A673 (cell line): ENCODE measurements at regions not wholly inside any gene's neighbourhood (a gene's known extent, or its start where the extent isn't known, plus 50 kb on each side); places are given as distances from the start of the nearest gene placed in this dataset.
A peak's percentile ranks its signal among the peaks of the same experiment; 100 is the strongest.

Experiments
- BruUV-seq: library from RNA; stranded (reverse); fragments of 400-500 nt; replicated peaks from 2 replicates; lab custom pipeline; 2021; lab: Mats Ljungman, UMichigan
- CTCF ChIA-PET: fragments of 300-600 bp; sonication (Branson Sonifier 250); formaldehyde crosslinking; loops from one replicate; lab custom pipeline; 2022; ENCODE audit warnings: antibody characterized with exemption; lab: Charles Lee
- POLR2A ChIA-PET: fragments of 300-600 bp; sonication (Branson Sonifier 250); formaldehyde crosslinking; loops from one replicate; lab custom pipeline; 2022; ENCODE audit warnings: antibody characterized with exemption; ENCODE audit not compliant: low non-redundant PET; lab: Charles Lee
- DNase-seq: peaks from one replicate; pipeline ENCODE4 v3.0.0-alpha.2; 2015; ENCODE audit warnings: low spot score
- H3K27ac ChIP-seq: fragments of 200-600 bp; sonication (generic); 2 replicates; pipeline ENCODE4 v1.5.1; 2016; ENCODE audit warnings: mixed run types, low read depth, mild to moderate bottlenecking, mixed read lengths, antibody characterized with exemption, low read length; ENCODE audit not compliant: poor library complexity, severe bottlenecking
- H3K27me3 ChIP-seq: fragments of 200-600 bp; sonication (generic); replicated peaks from 2 replicates; pipeline ENCODE4 v1.6.1; 2017; ENCODE audit warnings: mixed run types, low read depth, mild to moderate bottlenecking, mixed read lengths, antibody characterized with exemption, low read length; ENCODE audit not compliant: insufficient read depth, poor library complexity
- H3K36me3 ChIP-seq: fragments of 200-600 bp; sonication (generic); 2 replicates; pipeline ENCODE4 v1.6.1; 2016; ENCODE audit warnings: mixed run types, mild to moderate bottlenecking, mixed read lengths, antibody characterized with exemption, low read length; ENCODE audit not compliant: insufficient read depth, poor library complexity, severe bottlenecking
- H3K4me1 ChIP-seq: fragments of 200-600 bp; sonication (generic); 2 replicates; pipeline ENCODE4 v1.6.1; 2017; ENCODE audit warnings: mixed run types, mild to moderate bottlenecking, mixed read lengths, antibody characterized with exemption, low read length; ENCODE audit not compliant: insufficient read depth, poor library complexity, severe bottlenecking
- H3K4me3 ChIP-seq: fragments of 200-600 bp; sonication (generic); 2 replicates; pipeline ENCODE4 v1.5.1; 2016; ENCODE audit warnings: low read depth, mixed run types, mild to moderate bottlenecking, mixed read lengths, low read length; ENCODE audit not compliant: poor library complexity, severe bottlenecking
- H3K9me3 ChIP-seq: fragments of 200-600 bp; sonication (generic); 2 replicates; pipeline ENCODE4 v1.6.1; 2016; ENCODE audit warnings: mixed run types, low read depth, mild to moderate bottlenecking, mixed read lengths, antibody characterized with exemption, low read length; ENCODE audit not compliant: poor library complexity, severe bottlenecking
- CTCF ChIP-seq: fragments of 300-800, 200-600 bp; sonication (generic); conservative IDR thresholded peaks from 2 replicates; pipeline ENCODE4 v1.5.1; 2017; ENCODE audit warnings: low read depth, mild to moderate bottlenecking, antibody characterized with exemption, low read length, moderate library complexity, mixed read lengths
- EZH2 ChIP-seq: fragments of 200-600 bp; sonication (generic); IDR thresholded peaks from 2 replicates; pipeline ENCODE4 v1.6.1; 2017; ENCODE audit warnings: borderline replicate concordance, low read depth, mild to moderate bottlenecking, mixed read lengths, antibody characterized with exemption, low read length; ENCODE audit not compliant: poor library complexity, severe bottlenecking
- intact Hi-C: fragments of 100-400 bp; cut with micrococcal nuclease; formaldehyde crosslinking; loops from one replicate; pipeline ENCODE4 v1.10.0; 2022; ENCODE audit not compliant: unreplicated experiment

GRCh38 chr2:49772299-49772970 is 618.1 kb upstream of the FSHR start:
- intact Hi-C loops: no loop called here

GRCh38 chr2:49770919-49771318 is 616.6 kb upstream of the FSHR start:
- ChIA-PET CTCF (interaction anchor here (0.6 to 1.8 kb wide), 4 partner anchors 368 to 663 kb away, joined by 3 to 14 read pairs (median 6); no protein-coding TSS in a partner anchor), POLR2A (no interaction called here)
- intact Hi-C loops: loop anchor here (2.0 kb wide), 2 partner anchors 374 to 632 kb away; no protein-coding TSS in a partner anchor

More at GRCh38 chr2:49772299-49772970, 618.1 kb upstream of the FSHR start:
- TF ChIP-seq CTCF: no peak
- no peak for TF ChIP-seq EZH2
- no peak for DNase-seq
- ChIA-PET POLR2A (no interaction called here), CTCF (no interaction called here)
- no TSS peak for BruUV-seq
- Histone ChIP-seq H3K9me3 (no peaks in the 10 kb centered on the region), H3K36me3 (no peaks in the 10 kb centered on the region), H3K27me3 (no peaks in the 10 kb centered on the region), H3K4me1 (no peaks in the 10 kb centered on the region), H3K27ac (no peak overlapping the region), H3K4me3 (no peak overlapping the region)

GRCh38 chr2:49767316-49767715 is 613.0 kb upstream of the FSHR start:
- BruUV-seq: no TSS peak
- POLR2A ChIA-PET: no interaction called here
- CTCF ChIA-PET: no interaction called here

More at GRCh38 chr2:49770919-49771318, 616.6 kb upstream of the FSHR start:
- peak; percentile 56 for TF ChIP-seq CTCF
- TF ChIP-seq EZH2: no peak
- H3K4me1 ChIP-seq: no peaks in the 10 kb centered on the region
- peak; percentile 43 for DNase-seq
- H3K27me3 ChIP-seq: no peaks in the 10 kb centered on the region
- no TSS peak for BruUV-seq
- H3K36me3 ChIP-seq: no peaks in the 10 kb centered on the region
- H3K27ac ChIP-seq: no peak overlapping the region
- H3K9me3 ChIP-seq: no peaks in the 10 kb centered on the region
- H3K4me3 ChIP-seq: no peak overlapping the region

More at GRCh38 chr2:49767316-49767715, 613.0 kb upstream of the FSHR start:
- Histone ChIP-seq H3K4me3 (no peak overlapping the region), H3K27ac (no peak overlapping the region), H3K36me3 (no peaks in the 10 kb centered on the region), H3K9me3 (no peaks in the 10 kb centered on the region), H3K27me3 (no peaks in the 10 kb centered on the region), H3K4me1 (no peaks in the 10 kb centered on the region)
- TF ChIP-seq CTCF (no peak), EZH2 (no peak)
- intact Hi-C loops: no loop called here
- no peak for DNase-seq
